GM23248 (cell line): ENCODE measurements at regions not wholly inside any gene's neighbourhood (a gene's known extent, or its start where the extent isn't known, plus 50 kb on each side); places are given as distances from the start of the nearest gene placed in this dataset.

Experiments used
- EZH2 ChIP-seq: fragments of 200-600 bp; sonication (generic); IDR thresholded peaks from 2 replicates; pipeline ENCODE4 v1.6.1; 2018; ENCODE audit warnings: antibody characterized with exemption, mild to moderate bottlenecking; ENCODE audit not compliant: insufficient read depth, poor library complexity, severe bottlenecking
- EZH2phosphoT487 ChIP-seq: fragments of 200-600 bp; sonication (generic); IDR thresholded peaks from 2 replicates; pipeline ENCODE4 v1.6.1; 2018; ENCODE audit warnings: antibody characterized with exemption, moderate library complexity, mild to moderate bottlenecking, low read depth; ENCODE audit not compliant: insufficient read depth

- TF ChIP-seq EZH2 = no peak
- TF ChIP-seq EZH2phosphoT487 = no peak
Measured at GRCh38 chr15:26179906-26180305, 316.8 kb upstream of the ATP10A start.
